Heart right ventricle (tissue), 16 donors: ENCODE measurements at regions not wholly inside any gene's neighbourhood (a gene's known extent, or its start where the extent isn't known, plus 50 kb on each side); places are given as distances from the start of the nearest gene placed in this dataset.

Experiments
- ATAC-seq, 8 donors: fragments of 200-7000 bp; cut with Tn5 transposase; one replicate each; pipeline ENCODE4 v1.9.1; 2020; ENCODE audit warnings: mild to moderate bottlenecking in 8 of 8, moderate library complexity in 8 of 8, moderate number of reproducible peaks in 1 of 8
- DNase-seq, 2 donors: peaks; one replicate each; pipeline ENCODE4 v3.0.0-alpha.2; 2020
- H3K27ac ChIP-seq, 10 donors: fragments of 200-600 bp; sonication (generic) in 2 of 10; one replicate each; pipeline versions ENCODE4 v1.5.0 to v1.8.0; 2020 to 2022; ENCODE audit warnings: mild to moderate bottlenecking in 3 of 10
- H3K27me3 ChIP-seq, 7 donors: fragments of 200-600 bp; one replicate each; pipeline ENCODE4 v1.8.0; 2021 to 2022; ENCODE audit warnings: mild to moderate bottlenecking in 2 of 7
- H3K36me3 ChIP-seq, 9 donors: fragments of 200-600 bp; sonication (generic) in 1 of 9; one replicate each; pipeline versions ENCODE4 v1.5.0 to v1.8.0; 2020 to 2022; ENCODE audit warnings: mild to moderate bottlenecking in 2 of 9
- H3K4me1 ChIP-seq, 9 donors: fragments of 200-600 bp; sonication (generic) in 1 of 9; one replicate each; pipeline versions ENCODE4 v1.5.0 to v1.8.0; 2020 to 2022; ENCODE audit warnings: mild to moderate bottlenecking in 4 of 9
- H3K4me3 ChIP-seq, 10 donors: fragments of 200-600 bp; sonication (generic) in 2 of 10; one replicate each; pipeline versions ENCODE4 v1.5.0 to v1.8.0; 2020 to 2022; ENCODE audit warnings: mild to moderate bottlenecking in 7 of 10, moderate library complexity in 2 of 10
- H3K9me3 ChIP-seq, 11 donors: fragments of 200-600 bp in 10 of 11; sonication (generic) in 2 of 11; one replicate each; pipeline versions ENCODE4 v1.5.0 to v1.8.0; 2013 to 2022; ENCODE audit warnings: mild to moderate bottlenecking in 2 of 11, control low read depth in 1 of 11, moderate library complexity in 1 of 11
- CTCF ChIP-seq, 9 donors: fragments of 200-600 bp; sonication (generic) in 2 of 9; IDR thresholded peaks; one replicate each; pipeline versions ENCODE4 v1.5.0 to v1.8.0; 2021 to 2022; ENCODE audit warnings: antibody characterized with exemption in 9 of 9, mild to moderate bottlenecking in 5 of 9, moderate library complexity in 1 of 9
- WGBS, 2 donors: extraction: QIAGEN DNeasy Blood & Tissue Kit; methylation state at CpG; one replicate each; pipeline ENCODE4 v1.1.7; 2013; ENCODE audit warnings: inconsistent platforms in 1 of 2; 5-methylcytosine and 5-hydroxymethylcytosine counted together
- intact Hi-C, 10 donors: fragments of 100-400 bp; cut with DNase I; formaldehyde crosslinking; loops; one replicate each; pipeline versions ENCODE4 v1.11.1 to v1.14.2; 2022
- donor health status: Arrhythmogenic right ventricular cardiomyopathy.
- donor health status: ischemic (EF 13 %, LVEDD 7.1; RV severe dilation, severe dysfunction).
- donor health status: healthy with polysubstance abuse.
- donor health status: DM: no; HTN: yes; CAD: no.
- donor health status: DM: no; HTN: no; CAD: no.
- donor health status: ischemic (EF 25% LVEDD 6.9; RV normal size, moderate dysfunction).
- donor health status: ischemic (EF 25% LVEDD 5.7; RV mildly dilated, moderate dysfunction).
- donor health status: healthy.
- donor health status: DM: yes; HTN: yes; CAD: no.
- donor health status: Ischemic cardiomyopathy.
- donor health status: ischemic (EF 35%, LVEDD 5.7; RV mildly dilated, moderate dysfunction).
- donor health status: nonischemic (EF 11% LVEDD 7.7; RV severe dilation, severe dysfunction).
- donor health status: DM: yes; HTN: yes; CAD: no.
- donor health status: PGD.
- donor health status: ischemic (EF 29% LVEDD 5.4; RV normal size, mild dysfunction).
- donor health status: nonischemic (EF 23%, LVEDD 6.1; RV moderate dilation, normal function).

GRCh38 chr17:11086646-11087340 is 154.2 kb upstream of the SHISA6 start:
- H3K27ac ChIP-seq, result no peak overlapping the region
- H3K36me3 ChIP-seq, result no peaks in the 10 kb centered on the region
- no peak overlapping the region for H3K4me3 ChIP-seq
- H3K4me1 ChIP-seq, result no peaks in the 10 kb centered on the region
- H3K9me3 ChIP-seq, result no peaks in the 10 kb centered on the region
- intact Hi-C loops, result no loop called here
- H3K27me3 ChIP-seq, result peaks cover 0 to 15% (median 0%) of the 10 kb centered on the region in 7 donors
- no peak for TF ChIP-seq CTCF (IDR thresholded peaks at IDR 0.05)
- DNase-seq (no peak), ATAC-seq (no peak)
- 79 to 82% methylated on average over 8 of the region's 8 CpGs for WGBS, 2 donors

GRCh38 chr17:11082559-11082958 is 158.5 kb upstream of the SHISA6 start:
- Histone ChIP-seq H3K27ac (no peak overlapping the region), H3K27me3 (peaks cover 0 to 22% (median 0%) of the 10 kb centered on the region in 7 donors), H3K4me3 (no peak overlapping the region), H3K36me3 (no peaks in the 10 kb centered on the region), H3K4me1 (no peaks in the 10 kb centered on the region), H3K9me3 (peaks cover 0 to 2% (median 0%) of the 10 kb centered on the region in 11 donors)
- intact Hi-C loops, result no loop called here
- ATAC-seq, result no peak
- DNase-seq, result no peak
- TF ChIP-seq CTCF (IDR thresholded peaks at IDR 0.05), result no peak

DNA sequence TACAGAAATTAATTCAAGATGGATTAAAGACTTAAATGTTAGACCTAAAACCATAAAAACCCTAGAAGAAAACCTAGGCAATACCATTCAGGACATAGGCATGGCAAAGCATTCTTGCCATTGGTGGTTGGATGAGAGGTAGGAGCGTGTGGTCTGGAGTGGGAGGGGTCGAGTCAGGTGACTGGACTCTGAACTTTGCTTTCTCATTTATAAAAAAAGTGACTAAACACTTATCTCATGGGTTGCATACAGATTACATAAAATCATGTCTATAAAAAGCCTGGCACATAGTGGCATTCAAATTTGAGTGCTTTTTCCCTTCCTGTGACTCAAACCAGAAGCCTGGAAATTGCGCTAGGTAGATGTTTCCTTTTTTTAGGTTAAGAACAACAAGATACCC is 159.7 kb upstream of the SHISA6 start:
- Histone ChIP-seq H3K4me3 (no peak overlapping the region), H3K27me3 (peaks cover 0 to 22% (median 0%) of the 10 kb centered on the region in 7 donors), H3K27ac (no peak overlapping the region), H3K9me3 (peaks cover 0 to 2% (median 0%) of the 10 kb centered on the region in 11 donors), H3K36me3 (no peaks in the 10 kb centered on the region), H3K4me1 (no peaks in the 10 kb centered on the region)
- 79 to 81% methylated on average over 3 of the region's 3 CpGs for WGBS, 2 donors
- ATAC-seq (no peak), DNase-seq (no peak)
- intact Hi-C loops, result no loop called here
- no peak for TF ChIP-seq CTCF (IDR thresholded peaks at IDR 0.05)

DNA sequence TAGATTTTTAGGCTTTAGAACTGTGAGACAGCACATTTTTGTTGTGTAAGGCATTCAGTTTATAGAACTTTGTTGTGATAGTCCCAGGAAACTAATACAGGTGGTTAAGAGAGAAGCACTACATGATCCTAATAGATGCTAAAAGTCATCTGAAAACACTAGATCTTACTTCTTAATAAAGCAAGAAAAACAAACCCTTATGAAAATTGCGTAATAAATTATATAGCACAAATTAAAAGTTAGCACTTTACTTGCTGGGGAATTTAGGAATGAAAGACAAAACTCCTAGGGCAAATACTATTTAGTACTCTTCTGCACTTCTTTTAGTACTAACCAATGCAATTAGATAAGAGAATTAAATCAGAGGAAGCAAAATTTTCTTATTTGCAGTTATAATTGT is 163.3 kb upstream of the SHISA6 start:
- WGBS, 2 donors, result 91 to 97% methylated on average over 1 of the region's 1 CpG

More for the DNA sequence above, 163.3 kb upstream of the SHISA6 start:
- DNase-seq (no peak), ATAC-seq (no peak)
- Histone ChIP-seq H3K4me3 (no peak overlapping the region), H3K27me3 (peaks cover 0 to 18% (median 0%) of the 10 kb centered on the region in 7 donors), H3K36me3 (no peaks in the 10 kb centered on the region), H3K27ac (no peak overlapping the region), H3K4me1 (no peaks in the 10 kb centered on the region), H3K9me3 (peaks cover 0 to 2% (median 0%) of the 10 kb centered on the region in 11 donors)
- no peak for TF ChIP-seq CTCF (IDR thresholded peaks at IDR 0.05)
- intact Hi-C loops, result no loop called here
